ENCODE measurements at regions not wholly inside any gene's neighbourhood (a gene's known extent, or its start where the extent isn't known, plus 50 kb on each side); places are given as distances from the start of the nearest gene placed in this dataset.

DNA sequence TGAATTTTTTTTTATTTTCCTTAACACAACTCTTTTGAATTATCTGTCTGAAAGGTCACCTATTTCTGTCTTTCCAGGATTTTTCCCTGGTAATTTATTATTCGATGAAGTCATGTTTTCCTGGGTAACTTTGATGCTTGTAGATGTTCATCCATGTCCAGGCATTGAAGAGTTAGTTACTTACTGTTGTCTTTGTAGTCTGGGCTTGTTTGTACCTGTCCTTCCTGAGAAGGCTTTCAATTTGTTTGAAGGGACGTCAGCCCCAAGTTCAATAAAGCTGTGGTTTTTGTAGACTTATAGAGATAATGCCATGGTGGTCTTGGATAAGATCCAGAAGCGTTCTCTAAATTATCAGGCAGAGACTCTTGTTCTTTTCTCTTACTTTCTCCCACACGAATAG, 252.4 kb upstream of the ARHGAP24 start:
- H3K36me3 ChIP-seq: no peaks in the 10 kb centered on the region
- H3K27me3 ChIP-seq: no peaks in the 10 kb centered on the region
- WGBS, 2 donors (ENCODE audit: low coverage in 1 of 2): 75% methylated on average over 1 to 4 of the region's 4 CpGs
- H3K4me3 ChIP-seq: no peak overlapping the region
- in situ Hi-C loops (cut with MboI; ENCODE audit: low pct_ligation_motif_present in 1 of 4, low pct_unique_long_range_greater_than_20kb in 1 of 4, low sequenced_read_pairs in 3 of 4): no loop called here
- H3K4me1 ChIP-seq: no peaks in the 10 kb centered on the region
- intact Hi-C loops (cut with DNase I; ENCODE audit: low total_unique reads): no loop called here
- H3K9me3 ChIP-seq: peaks cover 0 to 2% of the 10 kb centered on the region in 2 donors
- no peak for DNase-seq
- no peak for TF ChIP-seq POLR2AphosphoS5 (IDR thresholded peaks at IDR 0.05)
- TF ChIP-seq, protein P1, sequence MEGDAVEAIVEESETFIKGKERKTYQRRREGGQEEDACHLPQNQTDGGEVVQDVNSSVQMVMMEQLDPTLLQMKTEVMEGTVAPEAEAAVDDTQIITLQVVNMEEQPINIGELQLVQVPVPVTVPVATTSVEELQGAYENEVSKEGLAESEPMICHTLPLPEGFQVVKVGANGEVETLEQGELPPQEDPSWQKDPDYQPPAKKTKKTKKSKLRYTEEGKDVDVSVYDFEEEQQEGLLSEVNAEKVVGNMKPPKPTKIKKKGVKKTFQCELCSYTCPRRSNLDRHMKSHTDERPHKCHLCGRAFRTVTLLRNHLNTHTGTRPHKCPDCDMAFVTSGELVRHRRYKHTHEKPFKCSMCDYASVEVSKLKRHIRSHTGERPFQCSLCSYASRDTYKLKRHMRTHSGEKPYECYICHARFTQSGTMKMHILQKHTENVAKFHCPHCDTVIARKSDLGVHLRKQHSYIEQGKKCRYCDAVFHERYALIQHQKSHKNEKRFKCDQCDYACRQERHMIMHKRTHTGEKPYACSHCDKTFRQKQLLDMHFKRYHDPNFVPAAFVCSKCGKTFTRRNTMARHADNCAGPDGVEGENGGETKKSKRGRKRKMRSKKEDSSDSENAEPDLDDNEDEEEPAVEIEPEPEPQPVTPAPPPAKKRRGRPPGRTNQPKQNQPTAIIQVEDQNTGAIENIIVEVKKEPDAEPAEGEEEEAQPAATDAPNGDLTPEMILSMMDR (IDR thresholded peaks at IDR 0.05): no peak
- TF ChIP-seq POLR2A (IDR thresholded peaks at IDR 0.05): no peak
- no peak for TF ChIP-seq EP300 (IDR thresholded peaks at IDR 0.05; ENCODE audit: low read depth)
- H3K27ac ChIP-seq: no peak overlapping the region

DNA sequence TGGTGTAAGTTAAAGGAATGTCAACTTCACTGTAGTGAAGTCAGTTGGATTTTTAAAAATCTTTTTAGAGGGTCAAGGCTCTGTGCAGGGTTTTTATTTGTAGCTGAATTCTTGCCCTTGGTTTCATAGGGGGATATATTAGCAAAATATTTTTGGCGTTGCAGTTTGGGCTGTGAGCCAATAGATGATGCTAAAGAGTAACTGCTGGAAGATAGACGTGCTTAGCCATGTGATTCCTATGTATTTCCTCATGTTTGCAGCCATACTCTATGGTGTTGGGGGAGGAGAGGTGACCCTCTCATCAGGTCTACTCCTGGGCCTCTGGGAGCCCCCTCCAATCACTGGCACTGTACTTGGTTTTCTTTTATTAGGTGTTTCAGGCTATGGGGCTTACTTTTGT, 246.7 kb upstream of the ARHGAP24 start:
- H3K4me1 ChIP-seq: no peaks in the 10 kb centered on the region
- in situ Hi-C loops (cut with MboI; ENCODE audit: low pct_ligation_motif_present in 1 of 4, low pct_unique_long_range_greater_than_20kb in 1 of 4, low sequenced_read_pairs in 3 of 4): no loop called here
- no peaks in the 10 kb centered on the region for H3K36me3 ChIP-seq
- intact Hi-C loops (cut with DNase I; ENCODE audit: low total_unique reads): no loop called here
- H3K9me3 ChIP-seq: no peaks in the 10 kb centered on the region
- H3K27ac ChIP-seq: no peak overlapping the region
- 64% methylated on average over 2 of the region's 2 CpGs; no CpG with 5 or more reads in 1 of the 2 donors for WGBS, 2 donors (ENCODE audit: low coverage in 1 of 2)
- H3K4me3 ChIP-seq: no peak overlapping the region
- H3K27me3 ChIP-seq: no peaks in the 10 kb centered on the region
- DNase-seq: no peak
- no peak for TF ChIP-seq POLR2A (IDR thresholded peaks at IDR 0.05)
- no peak for TF ChIP-seq POLR2AphosphoS5 (IDR thresholded peaks at IDR 0.05)
- TF ChIP-seq EP300 (IDR thresholded peaks at IDR 0.05; ENCODE audit: low read depth): no peak
- TF ChIP-seq, protein P1 (IDR thresholded peaks at IDR 0.05): no peak

DNA sequence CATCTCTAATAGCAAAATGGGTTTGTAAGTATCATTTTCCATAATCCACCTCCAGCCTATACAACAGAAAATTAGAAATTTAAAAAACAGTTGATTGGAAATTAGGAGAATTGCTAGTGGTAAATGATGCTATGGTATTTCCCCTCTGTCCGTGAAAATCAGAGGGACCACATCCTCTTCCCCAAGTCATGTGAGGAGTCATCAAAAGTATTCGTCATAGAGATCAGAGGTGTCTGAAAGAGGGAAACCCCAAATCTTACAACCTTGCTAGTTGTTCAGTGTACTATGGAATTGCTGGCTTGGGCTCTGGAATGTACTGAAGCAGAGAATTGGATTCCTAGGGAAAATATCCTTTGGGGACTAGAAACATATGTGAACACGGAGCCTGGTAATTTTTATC, 241.4 kb upstream of the ARHGAP24 start:
- DNase-seq: no peak
- Histone ChIP-seq H3K4me1 (no peaks in the 10 kb centered on the region), H3K27me3 (no peaks in the 10 kb centered on the region), H3K36me3 (no peaks in the 10 kb centered on the region), H3K27ac (no peak overlapping the region), H3K9me3 (no peaks in the 10 kb centered on the region), H3K4me3 (no peak overlapping the region)
- in situ Hi-C loops (cut with MboI; ENCODE audit: low pct_ligation_motif_present in 1 of 4, low pct_unique_long_range_greater_than_20kb in 1 of 4, low sequenced_read_pairs in 3 of 4) (no loop called here), intact Hi-C loops (cut with DNase I; ENCODE audit: low total_unique reads) (no loop called here)
- no peak for TF ChIP-seq POLR2AphosphoS5 (IDR thresholded peaks at IDR 0.05)
- no peak for TF ChIP-seq POLR2A (IDR thresholded peaks at IDR 0.05)
- no peak for TF ChIP-seq EP300 (IDR thresholded peaks at IDR 0.05; ENCODE audit: low read depth)
- whole genome bisulfite sequencing, 2 donors (ENCODE audit: low coverage in 1 of 2): 71 to 90% methylated on average over 3 of the region's 3 CpGs

DNA sequence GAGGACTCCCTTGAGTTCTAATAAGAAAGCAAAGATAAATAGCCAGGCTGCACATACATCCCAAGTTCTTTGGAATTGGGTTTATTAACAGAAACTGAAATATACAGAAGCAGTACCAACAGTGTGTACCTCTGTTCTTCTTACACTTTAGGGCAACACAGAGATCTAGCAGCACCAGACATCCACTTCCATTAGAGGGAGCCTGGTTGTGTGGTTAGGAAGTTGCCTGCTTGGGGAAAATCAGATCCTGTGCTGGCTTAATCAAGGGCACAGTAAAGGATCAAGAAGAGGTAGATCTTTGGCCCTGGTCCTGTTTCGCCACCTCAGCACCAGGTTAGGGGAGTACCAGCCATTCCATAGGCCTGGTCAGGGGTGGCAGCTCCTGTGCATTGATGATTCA, 231.1 kb upstream of the ARHGAP24 start:
- in situ Hi-C loops (cut with MboI; ENCODE audit: low pct_ligation_motif_present in 1 of 4, low pct_unique_long_range_greater_than_20kb in 1 of 4, low sequenced_read_pairs in 3 of 4) (no loop called here), intact Hi-C loops (cut with DNase I; ENCODE audit: low total_unique reads) (no loop called here)
- Histone ChIP-seq H3K4me3 (no peak overlapping the region), H3K27ac (no peak overlapping the region), H3K9me3 (no peaks in the 10 kb centered on the region), H3K36me3 (no peaks in the 10 kb centered on the region), H3K27me3 (no peaks in the 10 kb centered on the region), H3K4me1 (no peaks in the 10 kb centered on the region)
- 83% methylated on average over 1 of the region's 1 CpG; no CpG with 5 or more reads in 1 of the 2 donors for WGBS, 2 donors (ENCODE audit: low coverage in 1 of 2)
- TF ChIP-seq POLR2A (IDR thresholded peaks at IDR 0.05): no peak
- no peak for DNase-seq

DNA sequence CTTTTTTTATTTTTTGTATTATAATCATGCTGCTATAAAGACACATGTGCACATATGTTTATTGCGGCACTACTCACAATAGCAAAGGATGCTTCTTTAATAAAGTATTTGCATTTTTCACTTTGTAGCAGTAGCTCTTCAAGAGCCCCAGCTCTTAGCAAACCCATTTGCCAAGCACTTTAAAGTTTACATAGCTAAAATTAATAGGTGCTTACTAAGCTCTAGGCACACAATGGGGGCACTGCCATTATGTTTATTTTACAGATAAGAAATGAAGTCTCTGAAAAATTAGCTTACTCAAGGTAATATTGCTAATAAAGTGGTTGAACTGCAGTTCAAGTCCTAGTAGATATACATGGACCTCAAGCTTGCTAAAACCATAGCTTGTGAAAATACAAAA, 230.3 kb upstream of the ARHGAP24 start:
- Histone ChIP-seq H3K36me3 (no peaks in the 10 kb centered on the region), H3K4me1 (no peaks in the 10 kb centered on the region), H3K27me3 (no peaks in the 10 kb centered on the region), H3K4me3 (no peak overlapping the region), H3K9me3 (no peaks in the 10 kb centered on the region), H3K27ac (no peak overlapping the region)
- TF ChIP-seq POLR2AphosphoS5 (IDR thresholded peaks at IDR 0.05): no peak
- TF ChIP-seq EP300 (IDR thresholded peaks at IDR 0.05; ENCODE audit: low read depth): no peak
- TF ChIP-seq, protein P1 (IDR thresholded peaks at IDR 0.05): no peak
- no peak for TF ChIP-seq POLR2A (IDR thresholded peaks at IDR 0.05)
- WGBS, 2 donors (ENCODE audit: low coverage in 1 of 2): 100% methylated on average over 1 of the region's 1 CpG
- DNase-seq: no peak
- in situ Hi-C loops (cut with MboI; ENCODE audit: low pct_ligation_motif_present in 1 of 4, low pct_unique_long_range_greater_than_20kb in 1 of 4, low sequenced_read_pairs in 3 of 4) (no loop called here), intact Hi-C loops (cut with DNase I; ENCODE audit: low total_unique reads) (no loop called here)
